Upper lobe of left lung (tissue), 6 donors: ENCODE measurements at regions not wholly inside any gene's neighbourhood (a gene's known extent, or its start where the extent isn't known, plus 50 kb on each side); places are given as distances from the start of the nearest gene placed in this dataset.

Source experiments
- ATAC-seq, 2 donors: fragments of 200-7000 bp; cut with Tn5 transposase; one replicate each; pipeline ENCODE4 v1.9.1; 2022; ENCODE audit warnings: mild to moderate bottlenecking in 2 of 2, moderate library complexity in 2 of 2; ENCODE audit not compliant: low FRiP score in 2 of 2
- DNase-seq, 2 donors: peaks; one replicate each; pipeline ENCODE4 v3.0.0-alpha.2; 2019 to 2020
- H3K27ac ChIP-seq, 4 donors: fragments of 200-600 bp; sonication (generic); one replicate each; pipeline ENCODE4 v1.5.1; 2016 to 2019
- H3K27me3 ChIP-seq, 4 donors: fragments of 200-600 bp; sonication (generic); one replicate each; pipeline ENCODE4 v1.5.1; 2017 to 2019
- H3K36me3 ChIP-seq, 4 donors: fragments of 200-600 bp; sonication (generic); one replicate each; pipeline ENCODE4 v1.5.1; 2016 to 2019
- H3K4me1 ChIP-seq, 4 donors: fragments of 200-600 bp; sonication (generic); one replicate each; pipeline ENCODE4 v1.5.1; 2018 to 2019
- H3K4me3 ChIP-seq, 4 donors: fragments of 200-600 bp; sonication (generic); one replicate each; pipeline ENCODE4 v1.5.1; 2017 to 2019; ENCODE audit warnings: mild to moderate bottlenecking in 2 of 4, moderate library complexity in 1 of 4
- H3K9me3 ChIP-seq, 4 donors: fragments of 200-600 bp; sonication (generic); one replicate each; pipeline ENCODE4 v1.5.1; 2018 to 2019
- CTCF ChIP-seq, 6 experiments: fragments of 450-650 bp in 4 of 6; fragments of 200-600 bp in 2 of 6; sonication (generic) in 2 of 6; IDR thresholded peaks; one replicate each; pipeline ENCODE4 v1.5.1; 2016 to 2019; ENCODE audit warnings: antibody characterized with exemption in 6 of 6
- EP300 ChIP-seq, 4 donors: sonication (generic); formaldehyde crosslinking; IDR thresholded peaks; one replicate each; pipeline ENCODE4 v1.5.1; 2017; ENCODE audit warnings: antibody characterized with exemption in 4 of 4, control low read depth in 2 of 4
- POLR2A ChIP-seq, 4 donors: fragments of 450-650 bp; IDR thresholded peaks; one replicate each; pipeline ENCODE4 v1.5.1; 2016 to 2017; ENCODE audit warnings: antibody characterized with exemption in 4 of 4, mild to moderate bottlenecking in 2 of 4
- POLR2AphosphoS5 ChIP-seq, 2 donors: sonication (generic); formaldehyde crosslinking; IDR thresholded peaks; one replicate each; pipeline ENCODE4 v1.5.1; 2017; ENCODE audit warnings: antibody characterized with exemption in 2 of 2
- WGBS, 2 donors: methylation state at CpG; one replicate each; pipeline ENCODE4 v1.1.5; 2017 to 2018; 5-methylcytosine and 5-hydroxymethylcytosine counted together
- donor health status: DM: no; HTN: no; CAD: no; lungs with moderate emphysema.
- donor health status: DM: no; HTN: yes; CAD: no; lungs with severe emphysema.

- Histone ChIP-seq H3K4me1 (no peaks in the 10 kb centered on the region), H3K4me3 (no peak overlapping the region), H3K9me3 (peaks cover 0 to 6% (median 0%) of the 10 kb centered on the region in 4 donors), H3K27ac (no peak overlapping the region), H3K36me3 (no peaks in the 10 kb centered on the region), H3K27me3 (no peaks in the 10 kb centered on the region)
- 21 to 52% methylated on average over 10 of the region's 10 CpGs for WGBS, 2 donors
- ATAC-seq (no peak), DNase-seq (no peak)
- TF ChIP-seq CTCF (IDR thresholded peaks at IDR 0.05): no peak
- no peak for TF ChIP-seq POLR2A (IDR thresholded peaks at IDR 0.05)
- TF ChIP-seq EP300 (IDR thresholded peaks at IDR 0.05): no peak
- TF ChIP-seq POLR2AphosphoS5 (IDR thresholded peaks at IDR 0.05): no peak
These were observed 105.1 kb downstream of the CHST1 start for GRCh38 chr11:45560155-45560912.

- TF ChIP-seq CTCF (IDR thresholded peaks at IDR 0.05): no peak
- no peaks in the 10 kb centered on the region for H3K36me3 ChIP-seq
- no peaks in the 10 kb centered on the region for H3K4me1 ChIP-seq
- H3K27me3 ChIP-seq: no peaks in the 10 kb centered on the region
- H3K4me3 ChIP-seq: no peak overlapping the region
- ATAC-seq: peak in 1 of 2 donors; percentile 22
- 73% methylated on average over 10 of the region's 10 CpGs for WGBS, 2 donors
- DNase-seq: no peak
- peaks cover 0 to 6% (median 0%) of the 10 kb centered on the region in 4 donors for H3K9me3 ChIP-seq
- no peak overlapping the region for H3K27ac ChIP-seq
These were observed 108.3 kb downstream of the CHST1 start for GRCh38 chr11:45556851-45557707.

- Histone ChIP-seq H3K4me1 (no peaks in the 10 kb centered on the region), H3K27me3 (no peaks in the 10 kb centered on the region), H3K4me3 (no peak overlapping the region), H3K36me3 (no peaks in the 10 kb centered on the region), H3K9me3 (peaks cover 0 to 6% (median 0%) of the 10 kb centered on the region in 4 donors), H3K27ac (no peak overlapping the region)
- no peak for DNase-seq
- TF ChIP-seq EP300 (IDR thresholded peaks at IDR 0.05): no peak
- no peak for TF ChIP-seq CTCF (IDR thresholded peaks at IDR 0.05)
- no peak for TF ChIP-seq POLR2AphosphoS5 (IDR thresholded peaks at IDR 0.05)
- TF ChIP-seq POLR2A (IDR thresholded peaks at IDR 0.05): no peak
- 78 to 79% methylated on average over 13 to 14 of the region's 14 CpGs for WGBS, 2 donors
- ATAC-seq: peak in 1 of 2 donors; percentile 24
These were observed 111.0 kb downstream of the CHST1 start for GRCh38 chr11:45554230-45554967.

GRCh38 chr11:45553383-45553936 is 112.0 kb downstream of the CHST1 start:
- DNase-seq (no peak), ATAC-seq (no peak)
- Histone ChIP-seq H3K4me1 (no peaks in the 10 kb centered on the region), H3K9me3 (peaks cover 0 to 6% (median 0%) of the 10 kb centered on the region in 4 donors), H3K27me3 (no peaks in the 10 kb centered on the region), H3K27ac (no peak overlapping the region), H3K4me3 (no peak overlapping the region), H3K36me3 (no peaks in the 10 kb centered on the region)
- TF ChIP-seq POLR2AphosphoS5 (IDR thresholded peaks at IDR 0.05): no peak
- no peak for TF ChIP-seq CTCF (IDR thresholded peaks at IDR 0.05)
- no peak for TF ChIP-seq POLR2A (IDR thresholded peaks at IDR 0.05)
- TF ChIP-seq EP300 (IDR thresholded peaks at IDR 0.05): no peak
- WGBS, 2 donors: 86 to 87% methylated on average over 6 to 9 of the region's 9 CpGs
